Type B pancreatic cell (in vitro differentiated cells): ENCODE measurements at regions not wholly inside any gene's neighbourhood (a gene's known extent, or its start where the extent isn't known, plus 50 kb on each side); places are given as distances from the start of the nearest gene placed in this dataset.

Experiments
- DNase-seq: peaks from one replicate; pipeline ENCODE4 v3.0.0; 2021; ENCODE audit warnings: mixed read lengths; ENCODE audit not compliant: unreplicated experiment; ENCODE audit errors: extremely low spot score
- H3K27ac Mint-ChIP-seq: 2 replicates; pipeline ENCODE4 v1.8.0; 2021; ENCODE audit warnings: mild to moderate bottlenecking, mixed read lengths
- H3K27me3 Mint-ChIP-seq: 2 replicates; pipeline ENCODE4 v1.8.0; 2021; ENCODE audit warnings: mixed read lengths
- H3K36me3 Mint-ChIP-seq: 2 replicates; pipeline ENCODE4 v1.8.0; 2021; ENCODE audit warnings: mixed read lengths
- H3K4me1 Mint-ChIP-seq: one replicate; pipeline ENCODE4 v1.8.0; 2021; ENCODE audit warnings: mixed read lengths; ENCODE audit not compliant: unreplicated experiment
- H3K4me3 Mint-ChIP-seq: 2 replicates; pipeline ENCODE4 v1.8.0; 2021; ENCODE audit warnings: mild to moderate bottlenecking, mixed read lengths
- H3K9me3 Mint-ChIP-seq: 2 replicates; pipeline ENCODE4 v1.8.0; 2021; ENCODE audit warnings: mixed read lengths
- TF ChIP-seq, protein P1 (sequence below): fragments of 200-600 bp; sonication (generic); conservative IDR thresholded peaks from 2 replicates; pipeline ENCODE4 v1.5.0; 2021; ENCODE audit warnings: antibody characterized with exemption, mild to moderate bottlenecking

GRCh38 chr2:192286093-192286701 is 91.5 kb upstream of the TMEFF2 start:
- no peak overlapping the region for H3K27ac Mint-ChIP-seq
- TF ChIP-seq, protein P1, sequence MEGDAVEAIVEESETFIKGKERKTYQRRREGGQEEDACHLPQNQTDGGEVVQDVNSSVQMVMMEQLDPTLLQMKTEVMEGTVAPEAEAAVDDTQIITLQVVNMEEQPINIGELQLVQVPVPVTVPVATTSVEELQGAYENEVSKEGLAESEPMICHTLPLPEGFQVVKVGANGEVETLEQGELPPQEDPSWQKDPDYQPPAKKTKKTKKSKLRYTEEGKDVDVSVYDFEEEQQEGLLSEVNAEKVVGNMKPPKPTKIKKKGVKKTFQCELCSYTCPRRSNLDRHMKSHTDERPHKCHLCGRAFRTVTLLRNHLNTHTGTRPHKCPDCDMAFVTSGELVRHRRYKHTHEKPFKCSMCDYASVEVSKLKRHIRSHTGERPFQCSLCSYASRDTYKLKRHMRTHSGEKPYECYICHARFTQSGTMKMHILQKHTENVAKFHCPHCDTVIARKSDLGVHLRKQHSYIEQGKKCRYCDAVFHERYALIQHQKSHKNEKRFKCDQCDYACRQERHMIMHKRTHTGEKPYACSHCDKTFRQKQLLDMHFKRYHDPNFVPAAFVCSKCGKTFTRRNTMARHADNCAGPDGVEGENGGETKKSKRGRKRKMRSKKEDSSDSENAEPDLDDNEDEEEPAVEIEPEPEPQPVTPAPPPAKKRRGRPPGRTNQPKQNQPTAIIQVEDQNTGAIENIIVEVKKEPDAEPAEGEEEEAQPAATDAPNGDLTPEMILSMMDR: peak; percentile 57
- no peaks in the 10 kb centered on the region for H3K4me1 Mint-ChIP-seq
- no peaks in the 10 kb centered on the region for H3K9me3 Mint-ChIP-seq
- no peaks in the 10 kb centered on the region for H3K27me3 Mint-ChIP-seq
- H3K4me3 Mint-ChIP-seq: no peak overlapping the region
- DNase-seq: no peak
- H3K36me3 Mint-ChIP-seq: no peaks in the 10 kb centered on the region

DNA sequence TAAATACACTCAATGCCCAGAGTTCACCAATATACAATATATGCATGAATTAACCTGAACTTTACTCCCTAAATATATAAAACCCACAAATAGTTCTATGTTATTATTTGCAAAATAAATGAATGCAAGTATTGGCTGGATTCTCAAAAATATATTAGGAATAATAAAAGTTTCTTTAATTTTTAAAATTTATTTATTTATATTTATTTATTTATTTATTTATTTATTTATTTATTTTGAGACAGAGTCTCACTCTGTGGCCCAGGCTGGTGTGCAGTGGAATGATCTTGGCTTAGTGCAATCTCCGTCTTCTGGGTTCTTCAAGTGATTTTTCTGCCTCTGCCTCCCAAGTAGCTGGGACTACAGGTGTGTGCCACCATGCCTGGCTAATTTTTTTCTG is 88.7 kb upstream of the TMEFF2 start:
- H3K4me3 Mint-ChIP-seq: no peak overlapping the region
- no peaks in the 10 kb centered on the region for H3K4me1 Mint-ChIP-seq
- no peak for DNase-seq
- TF ChIP-seq, protein P1: no peak
- no peaks in the 10 kb centered on the region for H3K36me3 Mint-ChIP-seq
- H3K27ac Mint-ChIP-seq: no peak overlapping the region
- no peaks in the 10 kb centered on the region for H3K9me3 Mint-ChIP-seq
- no peaks in the 10 kb centered on the region for H3K27me3 Mint-ChIP-seq

GRCh38 chr2:192278701-192279100 is 84.0 kb upstream of the TMEFF2 start:
- Mint-ChIP-seq H3K4me3 (no peak overlapping the region), H3K27me3 (no peaks in the 10 kb centered on the region), H3K9me3 (no peaks in the 10 kb centered on the region), H3K27ac (no peak overlapping the region), H3K36me3 (no peaks in the 10 kb centered on the region), H3K4me1 (no peaks in the 10 kb centered on the region)
- TF ChIP-seq, protein P1: no peak
- DNase-seq: no peak

GRCh38 chr2:192277494-192278109 is 82.9 kb upstream of the TMEFF2 start:
- DNase-seq: no peak
- Mint-ChIP-seq H3K9me3 (no peaks in the 10 kb centered on the region), H3K36me3 (no peaks in the 10 kb centered on the region), H3K4me1 (no peaks in the 10 kb centered on the region), H3K4me3 (no peak overlapping the region), H3K27ac (no peak overlapping the region), H3K27me3 (no peaks in the 10 kb centered on the region)
- TF ChIP-seq, protein P1: no peak

DNA sequence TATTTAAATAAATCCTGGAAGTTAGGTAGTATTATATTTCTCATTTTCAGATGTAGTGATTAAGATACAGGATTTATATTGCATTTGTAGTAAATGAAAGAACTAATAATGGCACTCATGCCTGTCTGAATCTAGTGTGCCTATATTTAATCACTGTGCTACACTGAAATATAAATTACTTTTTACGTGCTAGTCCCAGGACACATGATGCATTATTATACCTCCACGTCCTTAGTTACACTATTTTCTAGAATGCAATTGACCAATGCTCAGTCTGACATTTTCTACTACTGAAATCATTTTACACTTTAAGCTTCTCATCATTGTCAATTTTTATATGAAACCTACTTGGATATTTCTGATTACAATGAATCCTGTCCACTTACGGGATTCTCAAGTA is 80.9 kb upstream of the TMEFF2 start:
- TF ChIP-seq, protein P1: no peak
- H3K9me3 Mint-ChIP-seq: no peaks in the 10 kb centered on the region
- no peaks in the 10 kb centered on the region for H3K36me3 Mint-ChIP-seq
- no peaks in the 10 kb centered on the region for H3K4me1 Mint-ChIP-seq
- H3K27me3 Mint-ChIP-seq: no peaks in the 10 kb centered on the region
- no peak for DNase-seq
- H3K4me3 Mint-ChIP-seq: no peak overlapping the region
- H3K27ac Mint-ChIP-seq: no peak overlapping the region
